ENCODE measurements at regions not wholly inside any gene's neighbourhood (a gene's known extent, or its start where the extent isn't known, plus 50 kb on each side); places are given as distances from the start of the nearest gene placed in this dataset.

GRCh38 chr20:22815206-22815551 lies 219.9 kb upstream of the SSTR4 start:
- no peak for DNase-seq (ENCODE audit: extremely low spot score)
- no peak for TF ChIP-seq CTCF (IDR thresholded peaks at IDR 0.05; ENCODE audit: control extremely low read depth, extremely low read depth, low read depth, missing control alignments)
- ChIA-PET CTCF (interaction anchor here (1.1 to 1.2 kb wide), 2 partner anchors 9 to 13 kb away, joined by 3 read pairs; no protein-coding TSS in a partner anchor), POLR2A (no interaction called here)

- TF ChIP-seq CTCF (IDR thresholded peaks at IDR 0.05; ENCODE audit: control extremely low read depth, extremely low read depth, low read depth, missing control alignments) = no peak
- POLR2A ChIA-PET = no interaction called here
- CTCF ChIA-PET = interaction anchor here (1.2 kb wide), 1 partner anchor 9 kb away, joined by 3 read pairs; no protein-coding TSS in a partner anchor
- no peak for DNase-seq (ENCODE audit: extremely low spot score)
Observed at GRCh38 chr20:22815603-22816315, 219.4 kb upstream of the SSTR4 start.

GRCh38 chr20:22818636-22819035 lies 216.5 kb upstream of the SSTR4 start:
- POLR2A ChIA-PET = no interaction called here

GRCh38 chr20:22819112-22819511 lies 216.0 kb upstream of the SSTR4 start:
- ChIA-PET POLR2A (no interaction called here), CTCF (interaction anchor here (1.5 kb wide), 1 partner anchor 9 kb away, joined by 3 read pairs; no protein-coding TSS in a partner anchor)
- TF ChIP-seq CTCF (IDR thresholded peaks at IDR 0.05; ENCODE audit: control extremely low read depth, extremely low read depth, low read depth, missing control alignments) = no peak
- DNase-seq (ENCODE audit: extremely low spot score) = no peak

More at GRCh38 chr20:22818636-22819035, 216.5 kb upstream of the SSTR4 start:
- CTCF ChIA-PET = interaction anchor here (1.5 kb wide), 1 partner anchor 9 kb away, joined by 3 read pairs; no protein-coding TSS in a partner anchor
- TF ChIP-seq CTCF (IDR thresholded peaks at IDR 0.05; ENCODE audit: control extremely low read depth, extremely low read depth, low read depth, missing control alignments) = no peak
- DNase-seq (ENCODE audit: extremely low spot score) = no peak

GRCh38 chr20:22819784-22820183 lies 215.3 kb upstream of the SSTR4 start:
- ChIA-PET CTCF (no interaction called here), POLR2A (no interaction called here)
- DNase-seq (ENCODE audit: extremely low spot score) = no peak
- TF ChIP-seq CTCF (IDR thresholded peaks at IDR 0.05; ENCODE audit: control extremely low read depth, extremely low read depth, low read depth, missing control alignments) = no peak

GRCh38 chr20:22821081-22821727 lies 213.9 kb upstream of the SSTR4 start:
- no peak for DNase-seq (ENCODE audit: extremely low spot score)
- CTCF ChIA-PET = no interaction called here

More at GRCh38 chr20:22821081-22821727, 213.9 kb upstream of the SSTR4 start:
- TF ChIP-seq CTCF (IDR thresholded peaks at IDR 0.05; ENCODE audit: control extremely low read depth, extremely low read depth, low read depth, missing control alignments) = no peak
- POLR2A ChIA-PET = no interaction called here

All from GM10248 (cell line).